Skeletal muscle tissue (tissue), 3 donors: ENCODE measurements at regions not wholly inside any gene's neighbourhood (a gene's known extent, or its start where the extent isn't known, plus 50 kb on each side); places are given as distances from the start of the nearest gene placed in this dataset.

Experiments used
- H3K27ac ChIP-seq: one replicate; pipeline ENCODE4 v1.7.0; 2013; ENCODE audit warnings: mild to moderate bottlenecking, low read depth, low read length, inconsistent platforms
- H3K27me3 ChIP-seq, 3 donors: one replicate each; pipeline ENCODE4 v1.7.0; 2013; ENCODE audit warnings: low read length in 3 of 3; ENCODE audit not compliant: control insufficient read depth in 3 of 3, insufficient read depth in 3 of 3
- H3K36me3 ChIP-seq, 3 donors: one replicate each; pipeline ENCODE4 v1.7.0; 2013; ENCODE audit warnings: low read length in 3 of 3; ENCODE audit not compliant: control insufficient read depth in 3 of 3, insufficient read depth in 3 of 3
- H3K4me1 ChIP-seq, 3 donors: one replicate each; pipeline ENCODE4 v1.7.0; 2013; ENCODE audit warnings: low read length in 3 of 3, mild to moderate bottlenecking in 3 of 3; ENCODE audit not compliant: control insufficient read depth in 3 of 3, insufficient read depth in 3 of 3
- H3K4me3 ChIP-seq, 3 donors: one replicate each; pipeline ENCODE4 v1.7.0; 2013; ENCODE audit warnings: low read length in 3 of 3
- H3K9ac ChIP-seq, 3 donors: one replicate each; pipeline ENCODE4 v1.7.0; 2013; ENCODE audit warnings: low read length in 3 of 3, mild to moderate bottlenecking in 3 of 3, moderate library complexity in 2 of 3, low read depth in 1 of 3
- H3K9me3 ChIP-seq, 3 donors: one replicate each; pipeline ENCODE4 v1.7.0; 2013; ENCODE audit warnings: low read length in 3 of 3; ENCODE audit not compliant: control insufficient read depth in 3 of 3
- donor health status: Osteomylitis.

- H3K36me3 ChIP-seq = no peaks in the 10 kb centered on the region
- no peak overlapping the region for H3K27ac ChIP-seq
- H3K27me3 ChIP-seq = peaks cover 0 to 13% (median 2%) of the 10 kb centered on the region in 3 donors
These were observed 77.9 kb upstream of the CDH4 start for GRCh38 chr20:61173961-61174725.

DNA sequence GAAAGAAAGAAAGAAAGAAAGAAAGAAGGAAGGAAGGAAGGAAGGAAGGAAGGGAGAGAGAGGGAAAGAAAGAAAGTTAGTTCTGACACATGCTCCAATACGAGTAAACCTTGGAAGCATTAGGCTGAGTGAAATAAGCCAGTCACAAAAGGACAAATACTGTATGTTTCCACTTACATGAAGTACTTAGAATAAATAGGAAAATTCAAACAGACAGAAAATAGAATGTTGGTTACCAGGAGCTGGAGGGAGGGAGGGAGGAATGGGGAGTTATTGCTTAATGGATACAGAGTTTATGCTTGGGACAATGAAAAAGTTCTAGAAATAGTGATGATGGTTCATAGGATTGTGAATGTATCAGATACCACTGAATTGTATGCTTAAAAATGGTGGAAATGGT lies 75.2 kb upstream of the CDH4 start:
- peaks cover 0 to 13% (median 2%) of the 10 kb centered on the region in 3 donors for H3K27me3 ChIP-seq
- no peaks in the 10 kb centered on the region for H3K36me3 ChIP-seq
- H3K27ac ChIP-seq = no peak overlapping the region
- no peak overlapping the region for H3K4me3 ChIP-seq
- H3K4me1 ChIP-seq = no peaks in the 10 kb centered on the region
- no peaks in the 10 kb centered on the region for H3K9me3 ChIP-seq
- no peak overlapping the region for H3K9ac ChIP-seq

More at GRCh38 chr20:61173961-61174725, 77.9 kb upstream of the CDH4 start:
- Histone ChIP-seq H3K9me3 (no peaks in the 10 kb centered on the region), H3K4me3 (no peak overlapping the region), H3K9ac (no peak overlapping the region), H3K4me1 (no peaks in the 10 kb centered on the region)

DNA sequence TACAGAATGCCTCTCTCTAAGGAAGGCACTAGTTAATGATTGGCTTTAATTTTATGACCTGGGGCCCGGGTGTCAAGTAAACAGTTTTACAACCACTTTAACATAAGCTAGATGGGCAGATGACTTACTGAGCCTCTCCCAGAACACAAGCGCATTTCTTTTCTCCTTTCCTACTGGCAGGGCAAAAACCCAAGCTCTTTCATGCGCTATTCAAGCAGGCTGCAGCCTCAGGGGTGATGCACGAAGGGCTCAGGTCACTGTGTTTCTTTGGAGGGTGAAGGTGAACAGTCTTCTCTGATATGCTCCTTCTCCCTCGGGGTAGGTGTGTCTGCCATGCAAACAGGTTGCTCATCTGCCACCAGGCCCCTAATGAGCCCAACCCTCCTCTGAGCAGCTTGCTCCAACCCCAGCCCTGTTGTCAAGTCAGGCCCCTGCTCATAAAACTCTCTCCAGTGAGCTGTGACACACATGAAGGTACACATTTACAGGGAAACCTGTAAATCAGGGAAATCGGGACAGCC lies 73.5 kb upstream of the CDH4 start:
- H3K36me3 ChIP-seq = no peaks in the 10 kb centered on the region
- H3K9me3 ChIP-seq = no peaks in the 10 kb centered on the region
- H3K27me3 ChIP-seq = peaks cover 0 to 13% (median 2%) of the 10 kb centered on the region in 3 donors
- H3K27ac ChIP-seq = no peak overlapping the region
- H3K4me3 ChIP-seq = no peak overlapping the region
- H3K4me1 ChIP-seq = no peaks in the 10 kb centered on the region
- no peak overlapping the region for H3K9ac ChIP-seq

DNA sequence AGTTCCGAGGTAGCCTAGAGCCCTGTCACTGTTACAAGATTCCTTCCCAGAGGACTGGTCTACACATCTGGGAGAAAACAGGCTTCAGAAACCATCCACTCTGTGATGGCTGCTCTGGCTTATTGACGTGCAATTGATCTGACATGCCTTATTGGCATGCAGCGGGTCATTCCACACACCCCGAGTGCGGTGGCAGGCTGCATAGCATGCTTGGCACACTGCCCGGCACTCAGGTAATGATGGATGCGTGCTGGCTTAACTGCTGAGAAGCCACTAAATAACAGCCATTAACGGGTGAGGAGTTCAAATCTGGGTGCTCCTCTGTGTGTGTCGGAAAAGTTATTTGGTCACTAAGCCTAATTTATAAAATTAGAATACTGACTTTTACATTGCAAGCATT lies 67.9 kb upstream of the CDH4 start:
- H3K9me3 ChIP-seq = no peaks in the 10 kb centered on the region
- no peaks in the 10 kb centered on the region for H3K4me1 ChIP-seq
- no peaks in the 10 kb centered on the region for H3K36me3 ChIP-seq
- no peak overlapping the region for H3K27ac ChIP-seq
- H3K27me3 ChIP-seq = peaks cover 0 to 2% (median 0%) of the 10 kb centered on the region in 3 donors
- H3K4me3 ChIP-seq = no peak overlapping the region
- no peak overlapping the region for H3K9ac ChIP-seq

DNA sequence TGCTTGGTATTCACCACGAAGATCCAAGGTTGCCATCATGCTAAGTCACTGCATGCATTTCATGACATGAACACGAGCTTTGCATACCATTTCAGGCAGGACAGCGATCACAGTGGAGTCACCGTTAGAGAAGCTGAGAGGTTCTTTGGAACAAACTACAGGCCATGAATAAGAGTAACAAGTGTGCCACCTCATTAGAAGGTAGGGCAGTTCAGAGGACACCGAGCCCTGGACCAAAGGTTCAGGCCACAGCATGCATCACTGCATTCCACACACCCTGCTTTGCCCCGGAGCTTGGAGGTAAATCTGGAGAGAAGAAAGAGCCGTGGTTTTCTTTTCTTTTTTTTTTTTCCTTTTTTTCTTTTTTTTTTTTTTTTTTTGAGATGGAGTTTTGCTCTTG lies 66.9 kb upstream of the CDH4 start:
- Histone ChIP-seq H3K36me3 (no peaks in the 10 kb centered on the region), H3K27ac (no peak overlapping the region), H3K9me3 (no peaks in the 10 kb centered on the region), H3K4me3 (no peak overlapping the region), H3K4me1 (no peaks in the 10 kb centered on the region), H3K9ac (no peak overlapping the region), H3K27me3 (peaks cover 0 to 2% (median 0%) of the 10 kb centered on the region in 3 donors)

DNA sequence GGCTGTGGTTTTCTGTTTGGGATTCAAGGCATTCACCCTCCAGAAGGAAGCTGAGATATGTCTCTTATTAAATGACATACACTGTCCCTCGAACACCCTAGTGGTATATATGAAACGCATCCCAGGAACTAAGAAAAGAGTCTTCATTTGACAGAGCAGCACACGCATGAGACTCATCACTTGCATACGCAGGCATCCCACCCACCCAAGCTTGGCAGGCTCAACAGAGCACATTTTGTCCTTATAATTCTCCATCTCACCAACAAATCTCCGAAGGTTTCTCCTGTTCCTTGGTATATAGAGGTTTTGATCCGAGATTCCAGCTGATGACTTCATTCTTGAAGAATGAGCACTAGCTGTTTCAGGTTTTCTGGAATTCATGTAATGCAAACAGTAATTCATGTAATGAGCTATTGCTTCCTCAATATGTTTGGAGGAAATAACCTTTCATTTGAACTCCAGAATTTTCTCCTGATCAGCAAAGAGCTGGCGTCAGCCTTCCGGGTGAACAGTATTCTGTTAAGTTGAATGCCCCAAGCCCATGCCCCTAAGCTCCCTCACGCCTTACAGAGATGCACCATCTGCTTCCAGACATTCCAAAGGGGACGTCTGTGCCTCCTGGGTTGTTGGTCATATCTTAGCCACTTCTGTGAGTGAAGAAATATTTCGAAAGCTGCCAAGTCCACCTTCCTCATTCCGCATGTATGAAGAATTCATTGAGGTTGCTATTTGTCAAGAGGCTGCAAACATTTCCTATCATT lies 66.0 kb upstream of the CDH4 start:
- Histone ChIP-seq H3K9ac (no peak overlapping the region), H3K27ac (no peak overlapping the region), H3K4me1 (no peaks in the 10 kb centered on the region), H3K27me3 (peaks cover 0 to 2% (median 0%) of the 10 kb centered on the region in 3 donors), H3K9me3 (no peaks in the 10 kb centered on the region), H3K4me3 (no peak overlapping the region), H3K36me3 (no peaks in the 10 kb centered on the region)

- Histone ChIP-seq H3K9ac (no peak overlapping the region), H3K4me3 (no peak overlapping the region), H3K27ac (no peak overlapping the region), H3K27me3 (peaks cover 0 to 2% (median 0%) of the 10 kb centered on the region in 3 donors), H3K4me1 (no peaks in the 10 kb centered on the region), H3K9me3 (no peaks in the 10 kb centered on the region), H3K36me3 (no peaks in the 10 kb centered on the region)
These were observed 65.1 kb upstream of the CDH4 start for GRCh38 chr20:61186771-61187472.

GRCh38 chr20:61189534-61189933 lies 62.5 kb upstream of the CDH4 start:
- Histone ChIP-seq H3K9ac (no peak overlapping the region), H3K4me1 (no peaks in the 10 kb centered on the region), H3K27me3 (no peaks in the 10 kb centered on the region), H3K36me3 (no peaks in the 10 kb centered on the region), H3K27ac (no peak overlapping the region), H3K9me3 (no peaks in the 10 kb centered on the region), H3K4me3 (no peak overlapping the region)

DNA sequence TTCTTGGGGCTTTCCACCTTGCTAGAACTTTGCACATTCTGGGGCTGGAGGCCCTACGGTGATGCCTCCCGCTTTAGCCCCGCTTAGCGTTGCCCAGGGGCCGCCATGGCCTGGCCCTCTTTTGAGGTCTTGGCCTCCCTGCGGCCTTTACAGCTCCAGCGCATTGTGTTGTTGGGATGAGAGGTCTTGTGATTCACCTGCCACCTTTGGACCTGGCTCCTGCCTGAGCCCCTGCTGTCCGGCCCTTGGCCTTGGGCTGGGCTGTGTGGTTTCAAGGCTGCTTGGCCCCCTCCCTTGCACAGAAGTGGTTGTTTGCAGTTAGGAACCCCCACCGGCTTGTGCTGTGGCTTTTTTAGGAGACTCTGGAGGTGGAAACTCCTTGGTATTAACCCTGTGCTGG lies 61.0 kb upstream of the CDH4 start:
- Histone ChIP-seq H3K4me3 (no peak overlapping the region), H3K36me3 (no peaks in the 10 kb centered on the region), H3K9ac (no peak overlapping the region), H3K9me3 (no peaks in the 10 kb centered on the region), H3K27ac (no peak overlapping the region), H3K4me1 (no peaks in the 10 kb centered on the region), H3K27me3 (peaks cover 0 to 6% (median 0%) of the 10 kb centered on the region in 3 donors)
